Stimulated activated CD8-positive, alpha-beta memory T cell treated with anti-CD3 and anti-CD28 coated beads, Interleukin-4, amount 100 ng/mL, for 24 hours (primary cell): ENCODE measurements at regions not wholly inside any gene's neighbourhood (a gene's known extent, or its start where the extent isn't known, plus 50 kb on each side); places are given as distances from the start of the nearest gene placed in this dataset.

Source experiments
- DNase-seq: peaks from one replicate; pipeline ENCODE4 v3.0.0-alpha.2; 2020; ENCODE audit warnings: low read depth

- DNase-seq: no peak
Measured at GRCh38 chr17:79501910-79502309, 108.9 kb downstream of the RBFOX3 start.

DNA sequence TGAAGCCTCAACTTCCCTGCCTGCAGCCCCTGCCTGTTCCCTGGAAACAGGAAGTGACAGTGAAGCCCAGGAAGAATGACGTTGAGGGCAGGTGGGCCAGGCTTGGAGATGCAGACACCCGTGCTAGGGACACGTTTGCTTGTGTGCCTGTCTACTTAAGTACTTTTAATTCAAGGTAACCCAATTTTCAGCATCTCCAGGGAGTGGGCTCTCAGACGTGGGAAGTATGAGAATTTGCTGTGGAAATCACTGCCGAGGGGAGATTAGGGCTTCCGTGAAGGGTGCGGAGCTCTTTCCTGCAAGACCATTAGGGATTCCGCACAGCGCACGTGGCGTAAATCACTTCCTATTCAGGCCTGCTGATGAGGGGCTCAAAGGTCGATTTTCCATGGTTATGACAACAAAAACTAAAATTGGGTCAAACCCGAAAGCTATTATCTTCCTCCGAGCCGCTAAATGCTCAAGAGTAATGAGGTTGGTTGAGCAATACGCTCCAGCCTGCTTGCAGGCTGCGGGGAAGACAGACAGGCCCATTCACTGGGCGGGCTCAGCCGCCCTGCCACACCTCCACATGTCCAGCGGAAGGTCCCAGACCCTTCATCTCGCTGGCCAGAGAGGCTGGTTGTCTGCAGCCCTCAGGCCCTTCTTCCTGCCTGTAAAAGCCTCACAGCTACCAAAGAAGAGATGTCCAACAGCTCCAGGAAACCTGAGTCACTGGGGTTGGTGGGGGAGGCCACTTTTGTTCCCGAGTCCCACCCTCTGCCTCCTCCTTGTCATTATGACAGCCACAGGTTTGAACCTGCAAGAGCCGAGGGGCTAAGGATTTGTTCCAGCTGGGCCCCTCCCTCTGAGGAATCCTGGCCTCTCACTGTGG lies 109.9 kb downstream of the RBFOX3 start:
- DNase-seq: no peak

GRCh38 chr17:79498854-79499253 lies 112.0 kb downstream of the RBFOX3 start:
- no peak for DNase-seq

- no peak for DNase-seq
Measured at GRCh38 chr17:79497777-79498348, 113.0 kb downstream of the RBFOX3 start.

- DNase-seq: no peak
Measured at GRCh38 chr17:79496422-79497005, 114.3 kb downstream of the RBFOX3 start.

- no peak for DNase-seq
Measured at GRCh38 chr17:79495665-79496064, 115.2 kb downstream of the RBFOX3 start.

GRCh38 chr17:79491006-79491405 lies 119.8 kb downstream of the RBFOX3 start:
- DNase-seq: no peak

GRCh38 chr17:79490530-79490929 lies 120.3 kb downstream of the RBFOX3 start:
- no peak for DNase-seq

GRCh38 chr17:79487149-79487548 lies 123.7 kb downstream of the RBFOX3 start:
- DNase-seq: no peak

- no peak for DNase-seq
Measured at GRCh38 chr17:79485991-79486390, 124.9 kb downstream of the RBFOX3 start.

DNA sequence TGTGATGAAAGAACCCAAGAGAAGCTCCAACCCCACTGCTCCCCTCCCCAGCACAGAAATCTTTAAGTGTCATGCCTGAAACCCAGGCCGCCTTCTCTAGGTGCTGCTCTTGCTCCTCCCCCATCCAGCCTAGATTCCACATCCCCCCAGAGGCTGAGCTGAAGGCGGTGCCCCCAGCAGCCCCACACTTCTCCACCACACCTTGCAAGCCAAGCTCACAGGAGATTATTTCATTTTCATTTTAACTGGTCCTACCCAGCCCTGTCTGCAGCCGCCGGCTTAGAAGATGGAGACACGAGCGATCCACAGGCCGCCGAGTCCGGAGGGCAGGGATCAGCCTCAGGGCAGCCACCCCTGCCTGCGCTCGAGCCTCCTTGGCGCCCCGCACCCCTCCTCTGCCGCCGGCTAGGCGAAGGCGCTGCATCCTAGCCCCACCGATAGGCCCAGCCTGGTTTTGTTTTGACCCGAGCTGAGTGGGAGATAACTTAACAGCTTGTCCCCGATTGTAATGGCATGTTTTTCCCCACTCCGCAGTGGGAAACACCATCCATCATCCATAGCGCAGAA lies 125.3 kb downstream of the RBFOX3 start:
- no peak for DNase-seq

DNA sequence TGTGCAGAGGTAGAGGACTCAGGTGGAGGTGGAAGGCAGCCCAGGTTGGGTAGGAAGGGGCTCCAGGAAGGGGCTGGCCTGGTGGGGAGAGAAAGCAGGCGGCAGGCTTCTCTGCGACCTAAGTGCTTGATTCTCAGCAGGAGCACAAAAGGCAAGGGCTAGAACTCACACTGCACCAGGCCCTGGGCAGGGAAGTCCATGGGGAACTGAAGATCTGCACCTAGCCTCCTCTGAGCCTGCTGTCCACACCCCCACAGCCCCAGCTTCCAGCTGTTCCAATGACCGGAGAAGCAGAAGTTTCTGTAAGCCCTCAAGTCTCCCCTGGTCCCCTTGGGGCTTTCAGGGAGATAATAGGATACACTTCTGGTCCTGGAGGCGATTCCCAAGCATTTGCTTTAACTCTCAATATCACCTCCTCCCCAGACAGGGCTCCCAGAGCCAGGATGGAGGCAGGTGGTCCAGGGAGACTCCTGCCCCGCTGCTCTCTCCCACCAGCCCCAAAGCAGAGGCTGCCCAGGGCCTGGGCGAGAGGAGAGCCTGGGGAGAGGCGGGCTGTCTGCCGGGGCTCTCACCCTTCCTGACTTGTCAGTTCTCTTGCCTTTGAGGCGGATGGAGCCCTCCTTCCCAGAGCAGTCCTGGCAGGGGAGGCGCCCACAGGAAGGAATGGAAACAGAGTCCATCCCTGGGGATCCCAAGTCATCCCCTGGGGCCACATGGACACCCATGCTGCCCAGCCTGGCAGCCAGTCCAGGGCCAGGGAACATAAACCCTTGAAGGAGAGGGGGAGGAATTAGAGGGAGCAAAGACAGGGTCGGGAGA lies 126.0 kb downstream of the RBFOX3 start:
- DNase-seq: no peak

GRCh38 chr17:79483842-79484241 lies 127.0 kb downstream of the RBFOX3 start:
- no peak for DNase-seq

DNA sequence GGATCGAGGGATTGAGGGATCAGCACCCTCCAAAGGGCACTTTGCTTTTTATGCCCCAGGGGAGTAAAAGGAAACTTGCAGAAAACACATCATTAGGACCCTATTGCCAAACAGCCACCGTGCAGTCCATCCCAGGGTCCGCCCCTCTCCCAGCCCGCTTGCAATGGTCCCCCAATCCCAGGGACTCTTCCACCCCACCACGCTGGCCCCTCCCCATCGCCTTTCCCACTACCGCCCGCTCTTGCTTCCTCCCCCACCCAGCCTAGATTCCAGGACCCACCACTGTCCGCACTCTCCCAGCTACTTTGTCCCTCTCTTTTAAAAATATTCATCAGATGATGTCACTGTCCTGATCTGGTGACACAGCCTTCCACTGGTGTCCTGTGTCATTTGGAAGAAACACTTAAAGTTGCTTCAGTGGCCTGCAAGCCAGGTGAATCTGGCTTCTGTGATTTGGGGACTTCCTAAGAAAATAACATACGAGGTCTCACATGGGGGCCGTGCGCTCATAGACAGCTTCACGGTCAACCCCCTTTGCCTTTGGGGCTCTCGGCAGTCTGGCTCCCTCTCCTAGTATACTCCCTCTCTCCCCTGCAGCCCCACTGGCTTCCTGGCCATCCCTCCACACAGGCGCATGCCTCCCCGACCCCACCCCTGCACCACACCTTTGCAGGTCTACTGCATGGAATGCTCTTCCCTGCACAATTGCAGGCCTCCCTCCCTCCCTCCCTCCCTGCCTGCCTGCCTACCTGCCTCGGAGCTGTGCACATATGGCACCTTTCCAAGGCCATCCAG lies 127.9 kb downstream of the RBFOX3 start:
- DNase-seq: no peak

- DNase-seq: no peak
Measured at GRCh38 chr17:79479876-79480275, 131.0 kb downstream of the RBFOX3 start.

DNA sequence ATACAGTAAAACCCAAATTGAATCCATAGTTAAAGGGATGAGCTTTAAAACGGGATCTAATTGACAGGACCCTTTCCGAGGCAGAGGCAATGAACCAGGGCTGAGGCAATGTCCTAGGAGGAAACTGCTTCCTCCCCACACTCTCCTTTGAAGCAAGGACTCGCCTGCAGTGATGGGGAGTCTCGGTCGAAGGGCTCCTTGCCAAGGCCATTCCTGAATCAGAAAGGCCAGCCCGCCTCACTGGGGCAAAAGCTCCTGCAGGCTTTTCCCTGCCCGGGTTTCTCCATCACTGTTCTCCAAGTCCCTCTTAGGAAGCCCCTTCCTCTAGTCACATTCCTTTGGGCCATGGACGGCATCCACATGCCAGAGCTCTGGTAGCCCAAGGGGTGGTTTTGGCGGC lies 132.0 kb downstream of the RBFOX3 start:
- DNase-seq: no peak

DNA sequence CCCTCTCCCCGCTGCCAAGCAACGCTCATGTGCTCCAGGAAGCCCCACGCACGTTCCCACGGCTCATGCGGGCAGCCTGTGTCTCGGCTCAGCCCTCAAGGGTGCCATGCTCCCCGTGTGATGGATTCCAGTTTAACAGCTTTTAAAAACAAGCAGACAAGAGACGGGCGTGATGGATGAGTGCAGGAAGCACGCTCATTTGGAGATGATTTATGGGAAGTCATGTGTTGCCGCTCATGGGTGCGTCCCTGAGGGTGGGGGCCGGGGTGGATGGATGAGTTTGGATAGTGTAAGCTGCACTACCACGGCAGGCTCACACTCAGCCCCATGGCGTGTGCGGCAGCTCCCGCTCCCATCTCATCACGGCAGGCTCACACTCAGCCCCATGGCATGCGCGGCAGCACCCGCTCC lies 132.8 kb downstream of the RBFOX3 start:
- DNase-seq: no peak

DNA sequence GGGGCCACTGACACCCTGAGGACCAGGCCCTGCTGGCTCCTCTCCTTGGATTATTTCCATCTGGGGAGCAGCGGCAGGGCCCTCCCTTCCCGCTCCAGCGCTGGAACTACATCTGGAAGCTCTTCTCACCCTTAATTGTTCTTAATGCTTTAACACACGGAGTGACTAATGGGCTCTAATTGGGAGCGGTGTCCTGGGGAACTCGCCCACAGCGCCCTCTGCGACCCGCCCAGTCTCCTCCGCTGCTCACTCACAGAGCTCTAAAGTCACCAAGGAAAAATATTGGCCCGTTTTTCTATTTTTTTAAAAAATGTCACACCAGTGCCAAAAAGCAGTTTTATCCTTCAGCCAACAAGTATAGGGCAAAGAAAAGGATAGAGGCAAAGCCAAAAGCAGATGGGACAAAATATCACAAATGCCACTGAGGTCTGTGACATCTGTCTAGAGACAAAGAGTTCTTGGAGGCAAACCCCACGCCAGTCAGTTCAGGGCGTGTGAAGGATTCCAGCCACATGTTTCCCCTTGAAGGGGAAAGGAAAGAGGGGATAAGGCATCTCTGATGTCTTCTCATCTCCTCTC lies 134.7 kb downstream of the RBFOX3 start:
- DNase-seq: no peak

DNA sequence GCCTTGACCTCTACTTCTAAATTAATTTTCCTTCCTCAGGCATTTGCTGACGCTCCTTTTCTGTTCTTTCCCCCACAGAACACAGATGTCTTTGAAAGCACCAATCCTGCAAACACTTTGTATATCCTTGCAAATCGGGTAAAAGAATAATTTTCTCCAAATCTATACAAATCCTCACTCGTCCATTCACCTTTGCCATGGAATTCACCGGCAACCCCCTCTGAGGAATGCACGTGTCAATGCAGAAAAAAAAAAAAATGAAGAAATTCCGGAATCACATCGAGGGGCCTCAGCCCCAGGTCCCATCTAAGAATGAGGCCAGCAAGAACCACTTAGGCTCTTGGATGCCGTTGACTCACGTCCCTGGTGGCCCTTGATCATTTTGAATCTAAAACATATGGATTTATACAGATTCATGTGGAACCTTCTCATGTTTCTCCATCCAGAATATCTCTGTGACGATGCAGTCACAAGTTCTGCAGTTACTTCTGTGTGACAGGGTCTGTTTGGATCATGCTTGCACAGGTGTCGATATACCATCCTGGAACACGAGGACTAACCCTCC lies 136.9 kb downstream of the RBFOX3 start:
- DNase-seq: no peak

DNA sequence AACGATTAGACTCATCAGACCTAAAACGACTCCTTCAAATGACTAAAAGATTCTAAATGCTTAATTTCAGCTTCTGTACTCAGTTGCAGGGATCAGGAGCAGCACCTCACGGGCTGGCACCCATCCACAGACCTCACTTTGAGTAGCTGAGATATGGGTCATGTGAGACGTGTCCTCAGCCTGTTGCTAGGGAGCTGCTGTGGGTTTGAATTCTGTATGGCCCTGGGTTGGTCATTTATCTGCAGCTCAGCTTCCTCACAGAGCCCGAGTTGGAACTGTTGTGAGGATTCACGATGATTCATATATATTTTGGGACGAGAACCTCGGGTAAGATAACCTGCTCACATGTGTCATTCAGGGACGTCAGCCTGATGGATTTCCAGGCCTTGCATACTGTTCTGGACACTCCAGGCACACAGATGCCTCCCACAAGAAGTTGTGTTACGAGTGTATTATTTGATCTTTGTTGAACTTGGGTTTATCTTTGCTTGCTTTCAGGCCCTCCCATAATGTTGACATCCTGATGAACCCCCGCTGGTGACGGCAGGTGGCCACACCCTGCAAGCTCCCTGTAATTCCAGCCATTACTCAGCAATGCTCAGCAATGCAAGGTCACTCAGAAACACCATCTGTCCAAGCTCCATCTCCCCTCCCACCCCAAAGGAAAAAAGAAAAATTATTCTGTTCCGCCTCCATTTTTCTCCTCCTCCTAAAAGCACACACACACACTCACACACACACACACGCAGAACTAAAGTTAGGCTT lies 137.6 kb downstream of the RBFOX3 start:
- no peak for DNase-seq
